ENCODE measurements at regions not wholly inside any gene's neighbourhood (a gene's known extent, or its start where the extent isn't known, plus 50 kb on each side); places are given as distances from the start of the nearest gene placed in this dataset.
"Not testable (repeated sequence)": the region's sequence is repeated elsewhere in the genome, so short reads cannot be mapped to it uniquely, and the experiment has no call there.

- Histone ChIP-seq H3K27ac (no peak overlapping the region), H3K27me3 (no peaks in the 10 kb centered on the region), H3K4me1 (no peaks in the 10 kb centered on the region), H3K9me3 (no peaks in the 10 kb centered on the region), H3K36me3 (no peaks in the 10 kb centered on the region), H3K4me3 (no peak overlapping the region)
- no peak for DNase-seq (ENCODE audit: low spot score in 2 of 2)
- 90 to 98% methylated on average over 3 of the region's 3 CpGs for WGBS, 2 donors
- no peak for TF ChIP-seq CTCF (IDR thresholded peaks at IDR 0.05)
- TF ChIP-seq POLR2A (IDR thresholded peaks at IDR 0.05): no peak
- no peak for TF ChIP-seq EP300 (IDR thresholded peaks at IDR 0.05)
These were observed 147.6 kb upstream of the BARHL2 start for GRCh38 chr1:90864681-90865080.

GRCh38 chr1:90862782-90863181 lies 145.7 kb upstream of the BARHL2 start:
- H3K9me3 ChIP-seq: no peaks in the 10 kb centered on the region
- no peaks in the 10 kb centered on the region for H3K4me1 ChIP-seq
- no peak overlapping the region for H3K27ac ChIP-seq
- no peaks in the 10 kb centered on the region for H3K27me3 ChIP-seq
- TF ChIP-seq CTCF (IDR thresholded peaks at IDR 0.05) (no peak), POLR2A (IDR thresholded peaks at IDR 0.05) (no peak), EP300 (IDR thresholded peaks at IDR 0.05) (no peak)
- H3K36me3 ChIP-seq: no peaks in the 10 kb centered on the region
- no peak for DNase-seq (ENCODE audit: low spot score in 2 of 2)
- WGBS, 2 donors: 87 to 93% methylated on average over 3 of the region's 3 CpGs
- H3K4me3 ChIP-seq: no peak overlapping the region

- H3K27me3 ChIP-seq; H3K4me1 ChIP-seq; DNase-seq (ENCODE audit: low spot score in 2 of 2); H3K36me3 ChIP-seq; H3K4me3 ChIP-seq; H3K9me3 ChIP-seq; H3K27ac ChIP-seq: not testable (repeated sequence)
- 87 to 95% methylated on average over 3 of the region's 3 CpGs for WGBS, 2 donors
These were observed 144.3 kb upstream of the BARHL2 start for GRCh38 chr1:90861421-90861820.

GRCh38 chr1:90856463-90857007 lies 139.4 kb upstream of the BARHL2 start:
- Histone ChIP-seq H3K27ac (no peak overlapping the region), H3K4me3 (no peak overlapping the region), H3K36me3 (no peaks in the 10 kb centered on the region), H3K4me1 (peaks cover 0 to 7% (median 0%) of the 10 kb centered on the region in 4 donors), H3K27me3 (no peaks in the 10 kb centered on the region), H3K9me3 (no peaks in the 10 kb centered on the region)
- no peak for DNase-seq (ENCODE audit: low spot score in 2 of 2)
- WGBS, 2 donors: 72 to 73% methylated on average over 7 of the region's 7 CpGs
- TF ChIP-seq CTCF (IDR thresholded peaks at IDR 0.05) (no peak), EP300 (IDR thresholded peaks at IDR 0.05) (no peak), POLR2A (IDR thresholded peaks at IDR 0.05) (no peak)

- Histone ChIP-seq H3K36me3 (no peaks in the 10 kb centered on the region), H3K9me3 (no peaks in the 10 kb centered on the region), H3K27ac (no peak overlapping the region), H3K4me3 (no peak overlapping the region), H3K27me3 (no peaks in the 10 kb centered on the region), H3K4me1 (peaks cover 0 to 12% (median 0%) of the 10 kb centered on the region in 4 donors)
- no peak for DNase-seq (ENCODE audit: low spot score in 2 of 2)
- TF ChIP-seq POLR2A (IDR thresholded peaks at IDR 0.05) (no peak), CTCF (IDR thresholded peaks at IDR 0.05) (no peak), EP300 (IDR thresholded peaks at IDR 0.05) (no peak)
- 90 to 96% methylated on average over 4 of the region's 4 CpGs for WGBS, 2 donors
These were observed 137.4 kb upstream of the BARHL2 start for GRCh38 chr1:90854397-90854924.

- H3K27me3 ChIP-seq: no peaks in the 10 kb centered on the region
- H3K27ac ChIP-seq: peak overlapping the region in 1 of 4 donors; percentile 73
- H3K4me1 ChIP-seq: peaks cover 0 to 12% (median 0%) of the 10 kb centered on the region in 4 donors
- DNase-seq (ENCODE audit: low spot score in 2 of 2): no peak
- no peaks in the 10 kb centered on the region for H3K36me3 ChIP-seq
- H3K9me3 ChIP-seq: no peaks in the 10 kb centered on the region
- WGBS, 2 donors: 1 to 3% methylated on average over 14 to 17 of the region's 21 CpGs
- TF ChIP-seq EP300 (IDR thresholded peaks at IDR 0.05) (no peak), POLR2A (IDR thresholded peaks at IDR 0.05) (no peak), CTCF (IDR thresholded peaks at IDR 0.05) (no peak)
- H3K4me3 ChIP-seq: peak overlapping the region; percentile 52 to 95 (median 68)
These were observed 134.6 kb upstream of the BARHL2 start for GRCh38 chr1:90851711-90852050.

Data from tibial nerve (tissue), 4 donors.